Neutrophil (primary cell): ENCODE measurements at regions not wholly inside any gene's neighbourhood (a gene's known extent, or its start where the extent isn't known, plus 50 kb on each side); places are given as distances from the start of the nearest gene placed in this dataset.

ENCODE experiments used
- H3K27ac ChIP-seq: fragments of 200-600 bp; sonication (generic); 2 replicates; pipeline ENCODE4 v1.5.1; 2016; ENCODE audit warnings: mild to moderate bottlenecking, moderate library complexity
- H3K27me3 ChIP-seq: fragments of 200-600 bp; sonication (generic); 2 replicates; pipeline ENCODE4 v1.6.0; 2016; ENCODE audit warnings: mild to moderate bottlenecking
- H3K36me3 ChIP-seq: fragments of 200-600 bp; sonication (generic); 2 replicates; pipeline ENCODE4 v1.5.1; 2017
- H3K4me1 ChIP-seq, 2 experiments: fragments of 200-600 bp in 1 of 2; sonication (generic) in 1 of 2; 1 replicate in 1 of 2; 2 replicates in 1 of 2; pipeline versions ENCODE4 v1.5.1 to v1.6.1; 2013 to 2016; ENCODE audit warnings: low read depth in 1 of 2, low read length in 1 of 2, mild to moderate bottlenecking in 1 of 2, moderate library complexity in 1 of 2; ENCODE audit not compliant: control insufficient read depth in 1 of 2, insufficient read depth in 1 of 2
- H3K4me3 ChIP-seq, 2 experiments: fragments of 200-600 bp in 1 of 2; sonication (generic) in 1 of 2; 1 replicate in 1 of 2; 2 replicates in 1 of 2; pipeline ENCODE4 v1.5.1; 2013 to 2016; ENCODE audit warnings: low read depth in 1 of 2, low read length in 1 of 2, mild to moderate bottlenecking in 1 of 2, moderate library complexity in 1 of 2
- H3K9me3 ChIP-seq: fragments of 200-600 bp; sonication (generic); 2 replicates; pipeline ENCODE4 v1.5.1; 2016
- CTCF ChIP-seq: fragments of 200-600 bp; sonication (generic); IDR thresholded peaks from 2 replicates; pipeline ENCODE4 v1.5.1; 2016; ENCODE audit warnings: antibody characterized with exemption

- no peak overlapping the region for H3K4me3 ChIP-seq
- H3K27ac ChIP-seq, result no peak overlapping the region
- TF ChIP-seq CTCF, result no peak
- H3K36me3 ChIP-seq, result no peaks in the 10 kb centered on the region
- peaks cover 11 to 25% of the 10 kb centered on the region in 2 experiments for H3K4me1 ChIP-seq
- H3K9me3 ChIP-seq, result no peaks in the 10 kb centered on the region
- peaks cover 12% of the 10 kb centered on the region for H3K27me3 ChIP-seq
These were observed 354.1 kb upstream of the CELF2 start for GRCh38 chr10:10663622-10664021.

GRCh38 chr10:10665750-10666149 lies 351.9 kb upstream of the CELF2 start:
- H3K4me1 ChIP-seq, result peaks cover 11 to 25% of the 10 kb centered on the region in 2 experiments
- H3K4me3 ChIP-seq, result no peak overlapping the region

GRCh38 chr10:10667466-10667865 lies 350.2 kb upstream of the CELF2 start:
- H3K4me1 ChIP-seq, result peaks cover 11 to 23% of the 10 kb centered on the region in 2 experiments
- H3K27ac ChIP-seq, result no peak overlapping the region
- no peaks in the 10 kb centered on the region for H3K36me3 ChIP-seq
- TF ChIP-seq CTCF, result no peak
- peaks cover 12% of the 10 kb centered on the region for H3K27me3 ChIP-seq
- H3K9me3 ChIP-seq, result no peaks in the 10 kb centered on the region
- H3K4me3 ChIP-seq, result no peak overlapping the region

More at GRCh38 chr10:10665750-10666149, 351.9 kb upstream of the CELF2 start:
- no peak for TF ChIP-seq CTCF
- Histone ChIP-seq H3K36me3 (no peaks in the 10 kb centered on the region), H3K27ac (no peak overlapping the region), H3K27me3 (peaks cover 12% of the 10 kb centered on the region), H3K9me3 (no peaks in the 10 kb centered on the region)

- no peak for TF ChIP-seq CTCF
- Histone ChIP-seq H3K4me1 (no peaks in the 10 kb centered on the region), H3K9me3 (no peaks in the 10 kb centered on the region), H3K27me3 (no peaks in the 10 kb centered on the region), H3K4me3 (no peak overlapping the region), H3K27ac (no peak overlapping the region), H3K36me3 (no peaks in the 10 kb centered on the region)
These were observed 340.7 kb upstream of the CELF2 start for GRCh38 chr10:10676972-10677371.

- Histone ChIP-seq H3K27ac (no peak overlapping the region), H3K36me3 (no peaks in the 10 kb centered on the region), H3K4me3 (no peak overlapping the region), H3K27me3 (no peaks in the 10 kb centered on the region), H3K9me3 (no peaks in the 10 kb centered on the region), H3K4me1 (no peaks in the 10 kb centered on the region)
- TF ChIP-seq CTCF, result no peak
These were observed 340.2 kb upstream of the CELF2 start for GRCh38 chr10:10677479-10677878.

- Histone ChIP-seq H3K4me1 (no peaks in the 10 kb centered on the region), H3K36me3 (no peaks in the 10 kb centered on the region), H3K27me3 (no peaks in the 10 kb centered on the region), H3K9me3 (no peaks in the 10 kb centered on the region), H3K27ac (no peak overlapping the region), H3K4me3 (no peak overlapping the region)
- TF ChIP-seq CTCF, result no peak
These were observed 337.2 kb upstream of the CELF2 start for GRCh38 chr10:10680496-10680895.
